Fibroblast of skin of scalp (primary cell): ENCODE measurements at regions not wholly inside any gene's neighbourhood (a gene's known extent, or its start where the extent isn't known, plus 50 kb on each side); places are given as distances from the start of the nearest gene placed in this dataset.
A peak's percentile ranks its signal among the peaks of the same experiment; 100 is the strongest.

ENCODE experiments used
- DNase-seq: peaks from one replicate; pipeline ENCODE4 v3.0.0-alpha.2; 2013

GRCh38 chr14:98341211-98341610 lies 930.8 kb downstream of the BCL11B start:
- no peak for DNase-seq

- peak; percentile 15 for DNase-seq
Observed at GRCh38 chr14:98345161-98345560, 926.8 kb downstream of the BCL11B start.

GRCh38 chr14:98347686-98348085 lies 924.3 kb downstream of the BCL11B start:
- DNase-seq, result no peak

GRCh38 chr14:98348505-98348904 lies 923.5 kb downstream of the BCL11B start:
- DNase-seq, result no peak

- no peak for DNase-seq
Observed at GRCh38 chr14:98350213-98350612, 921.8 kb downstream of the BCL11B start.

- DNase-seq, result no peak
Observed at GRCh38 chr14:98364961-98365360, 907.0 kb downstream of the BCL11B start.

- no peak for DNase-seq
Observed at GRCh38 chr14:98366429-98366828, 905.6 kb downstream of the BCL11B start.

GRCh38 chr14:98368221-98368620 lies 903.8 kb downstream of the BCL11B start:
- no peak for DNase-seq

GRCh38 chr14:98368916-98369315 lies 903.1 kb downstream of the BCL11B start:
- no peak for DNase-seq

GRCh38 chr14:98369344-98369743 lies 902.7 kb downstream of the BCL11B start:
- DNase-seq, result no peak

- DNase-seq, result no peak
Observed at GRCh38 chr14:98370352-98370751, 901.6 kb downstream of the BCL11B start.

GRCh38 chr14:98371141-98371540 lies 900.9 kb downstream of the BCL11B start:
- DNase-seq, result no peak

GRCh38 chr14:98374136-98374535 lies 897.9 kb downstream of the BCL11B start:
- no peak for DNase-seq

- DNase-seq, result no peak
Observed at GRCh38 chr14:98375566-98375965, 896.4 kb downstream of the BCL11B start.

- no peak for DNase-seq
Observed at GRCh38 chr14:98379830-98380229, 892.2 kb downstream of the BCL11B start.

- DNase-seq, result no peak
Observed at GRCh38 chr14:98382662-98383061, 889.3 kb downstream of the BCL11B start.

GRCh38 chr14:98385851-98386250 lies 886.1 kb downstream of the BCL11B start:
- DNase-seq, result no peak

- no peak for DNase-seq
Observed at GRCh38 chr14:98391061-98391460, 880.9 kb downstream of the BCL11B start.

GRCh38 chr14:98393527-98393926 lies 878.5 kb downstream of the BCL11B start:
- DNase-seq, result no peak

GRCh38 chr14:98404811-98405210 lies 867.2 kb downstream of the BCL11B start:
- no peak for DNase-seq

- no peak for DNase-seq
Observed at GRCh38 chr14:98408024-98408555, 863.9 kb downstream of the BCL11B start.

GRCh38 chr14:98408713-98409112 lies 863.3 kb downstream of the BCL11B start:
- DNase-seq, result no peak

- no peak for DNase-seq
Observed at GRCh38 chr14:98411154-98411553, 860.8 kb downstream of the BCL11B start.

- DNase-seq, result no peak
Observed at GRCh38 chr14:98412431-98412830, 859.6 kb downstream of the BCL11B start.

- DNase-seq, result no peak
Observed at GRCh38 chr14:98415766-98416165, 856.2 kb downstream of the BCL11B start.
